HuH-7 (cell line): ENCODE measurements at regions not wholly inside any gene's neighbourhood (a gene's known extent, or its start where the extent isn't known, plus 50 kb on each side); places are given as distances from the start of the nearest gene placed in this dataset.
"Not testable (repeated sequence)": the region's sequence is repeated elsewhere in the genome, so short reads cannot be mapped to it uniquely, and the experiment has no call there.

Experiments
- DNase-seq: peaks from one replicate; pipeline ENCODE4 v3.0.0; 2011; ENCODE audit warnings: low spot score

GRCh38 chr13:57909833-57910232 lies 278.3 kb downstream of the PCDH17 start:
- DNase-seq = not testable (repeated sequence)

GRCh38 chr13:57918086-57918485 lies 286.5 kb downstream of the PCDH17 start:
- DNase-seq = no peak

DNA sequence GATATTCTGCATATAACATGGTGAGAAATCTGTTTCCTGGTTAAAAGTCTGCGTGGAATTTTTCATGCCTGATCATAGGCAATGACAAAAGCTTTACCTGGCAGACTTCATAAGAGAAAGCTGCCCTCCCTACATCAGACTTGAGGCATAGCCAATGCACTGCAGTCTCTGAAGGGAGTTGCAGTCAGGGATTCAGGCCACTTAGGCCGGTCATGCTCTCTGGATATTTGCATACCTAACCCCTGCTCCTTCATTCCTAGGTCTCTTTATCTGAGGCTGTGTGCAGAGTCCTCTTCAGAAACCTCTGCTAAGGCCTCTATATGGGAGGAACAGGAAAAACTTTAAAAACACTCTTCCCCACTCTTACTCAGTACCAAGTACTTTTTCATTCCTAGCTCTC lies 287.4 kb downstream of the PCDH17 start:
- DNase-seq = no peak

DNA sequence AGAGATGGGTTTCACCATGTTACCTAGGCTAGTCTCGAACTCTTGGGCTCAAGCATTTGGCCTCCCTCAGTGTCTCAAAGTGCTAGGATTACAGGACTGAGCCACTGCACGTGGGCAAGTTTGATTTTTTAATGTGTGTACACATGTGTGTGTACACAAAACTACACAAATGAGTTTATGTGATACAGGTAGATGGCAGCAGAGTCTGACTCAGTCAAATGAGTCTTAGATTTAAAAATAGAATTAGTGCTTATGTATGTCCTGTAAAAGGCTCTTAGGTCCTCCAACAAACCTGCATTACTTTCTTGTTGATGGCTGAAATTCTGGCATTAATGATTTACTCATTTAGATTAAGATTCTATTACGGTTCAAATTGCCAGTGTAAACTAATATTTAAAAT lies 293.7 kb downstream of the PCDH17 start:
- DNase-seq = no peak

DNA sequence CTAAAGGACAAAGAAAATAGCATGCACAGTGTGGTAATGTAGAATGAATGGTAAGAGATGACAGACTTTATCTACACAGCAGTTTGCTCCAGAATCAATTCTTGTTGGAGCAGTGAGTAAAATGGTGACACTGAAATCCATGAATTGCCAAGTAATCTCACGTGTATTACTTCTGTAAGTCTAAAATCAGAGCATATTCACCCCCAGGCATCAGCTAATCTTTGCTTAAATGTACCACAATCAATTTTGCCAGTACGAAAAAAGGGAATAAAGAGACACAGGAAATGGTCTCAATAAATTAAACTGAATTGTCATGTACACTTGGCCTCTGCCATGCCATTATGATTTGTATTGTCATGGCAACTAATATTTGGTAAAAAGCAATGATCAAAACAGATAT lies 294.2 kb downstream of the PCDH17 start:
- no peak for DNase-seq

GRCh38 chr13:57932061-57932460 lies 300.5 kb downstream of the PCDH17 start:
- no peak for DNase-seq

DNA sequence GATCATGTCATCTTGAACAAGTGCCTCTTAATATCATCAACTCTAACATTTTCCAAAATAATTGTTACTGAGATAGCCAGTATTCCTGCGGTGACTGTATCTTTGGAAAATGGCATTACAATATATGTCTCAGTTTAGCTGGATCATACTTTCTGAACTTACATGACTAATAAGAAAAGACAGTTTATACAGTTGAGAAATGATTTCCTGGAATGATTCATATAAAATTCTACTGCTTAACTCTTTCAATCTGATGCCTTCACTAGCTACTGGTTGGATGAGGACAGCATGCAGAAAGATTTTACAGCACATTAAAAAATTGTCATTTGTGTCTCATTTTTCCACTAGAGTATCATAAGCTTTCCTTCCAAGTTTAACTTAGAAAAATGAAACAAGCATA lies 302.1 kb downstream of the PCDH17 start:
- no peak for DNase-seq

DNA sequence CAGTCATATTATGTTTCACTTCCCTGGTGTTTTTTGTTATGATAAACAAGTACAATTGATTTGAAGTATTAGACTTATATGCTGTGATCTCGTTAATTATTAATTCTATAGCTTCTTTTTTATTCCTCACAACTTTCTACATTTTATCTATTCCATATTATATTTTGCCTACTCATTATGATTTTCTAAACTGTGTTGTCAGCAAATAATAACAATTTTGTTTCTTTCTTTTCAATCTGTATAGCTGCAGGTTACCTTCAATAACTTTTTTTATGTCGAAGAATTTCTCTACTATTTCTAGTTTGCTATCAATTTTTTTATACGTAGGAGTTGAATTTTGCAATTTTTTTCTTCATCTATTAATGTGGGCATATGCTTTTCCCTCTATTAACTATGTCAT lies 304.4 kb downstream of the PCDH17 start:
- DNase-seq = no peak

GRCh38 chr13:57946361-57946760 lies 314.8 kb downstream of the PCDH17 start:
- DNase-seq = no peak

DNA sequence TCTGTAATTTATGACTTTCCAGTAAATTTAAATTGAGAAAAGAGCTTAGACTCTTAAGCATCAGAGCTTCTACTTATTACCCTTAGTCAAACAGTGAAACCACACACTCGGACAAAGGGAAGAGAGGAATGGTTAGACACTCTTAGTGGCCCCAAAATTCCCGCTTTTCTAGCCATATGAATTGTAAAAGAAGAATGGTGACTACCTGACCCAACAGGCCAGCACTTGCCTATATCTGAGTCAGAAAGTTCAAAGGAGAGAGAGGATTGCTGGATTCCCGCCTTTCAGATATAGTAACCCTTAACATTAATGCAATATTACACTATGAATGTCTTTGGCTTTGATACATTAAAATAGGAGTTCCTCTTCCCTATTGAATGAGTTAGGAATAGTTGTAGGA lies 317.3 kb downstream of the PCDH17 start:
- DNase-seq = no peak

- DNase-seq = no peak
These were observed 338.4 kb downstream of the PCDH17 start for GRCh38 chr13:57969951-57970350.

DNA sequence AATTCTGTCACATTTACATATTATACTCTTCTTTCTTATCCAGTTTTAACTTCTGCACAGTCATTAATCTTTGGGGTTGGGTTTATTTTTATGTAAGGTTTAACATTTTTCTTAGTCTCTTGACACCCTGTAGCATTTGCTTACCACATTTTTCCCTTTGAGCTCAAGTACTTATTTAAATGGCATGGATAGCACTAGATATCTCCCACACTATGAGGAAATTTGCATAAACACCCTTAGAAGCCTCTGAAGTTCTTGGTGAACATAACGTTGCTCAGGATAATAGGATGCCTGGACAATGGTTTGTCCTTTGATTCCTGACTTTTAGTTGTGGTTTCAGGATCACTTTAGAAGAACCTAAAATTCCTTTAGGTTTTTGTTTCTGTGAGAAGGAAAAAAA lies 338.9 kb downstream of the PCDH17 start:
- DNase-seq = no peak

- DNase-seq = no peak
These were observed 351.2 kb downstream of the PCDH17 start for GRCh38 chr13:57982782-57983181.

DNA sequence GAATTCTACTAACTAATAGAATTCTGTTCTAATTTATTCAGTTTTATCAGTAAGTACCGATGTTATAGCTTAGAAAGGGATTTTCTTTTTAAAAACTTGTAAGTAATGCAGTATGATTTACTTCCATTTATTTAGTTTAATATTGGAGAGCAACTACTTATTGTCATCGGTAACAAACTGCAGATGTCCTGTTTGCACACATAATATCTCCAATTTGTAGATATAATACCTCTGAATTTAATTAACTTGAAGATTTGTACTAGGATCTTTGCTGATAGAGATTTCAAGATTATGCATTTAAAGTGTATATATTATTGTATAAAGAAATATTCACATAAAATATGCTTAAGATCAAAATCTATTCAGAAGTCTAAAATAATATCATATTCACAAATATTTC lies 356.7 kb downstream of the PCDH17 start:
- DNase-seq = no peak

GRCh38 chr13:57991041-57991440 lies 359.5 kb downstream of the PCDH17 start:
- DNase-seq = no peak

- no peak for DNase-seq
These were observed 360.9 kb downstream of the PCDH17 start for GRCh38 chr13:57992416-57992815.

- DNase-seq = no peak
These were observed 365.2 kb downstream of the PCDH17 start for GRCh38 chr13:57996717-57997116.

GRCh38 chr13:58004751-58005150 lies 373.2 kb downstream of the PCDH17 start:
- no peak for DNase-seq

GRCh38 chr13:58018020-58018419 lies 386.5 kb downstream of the PCDH17 start:
- DNase-seq = no peak

- DNase-seq = no peak
These were observed 387.3 kb downstream of the PCDH17 start for GRCh38 chr13:58018865-58019264.

GRCh38 chr13:58024103-58024502 lies 392.6 kb downstream of the PCDH17 start:
- no peak for DNase-seq

- no peak for DNase-seq
These were observed 394.3 kb downstream of the PCDH17 start for GRCh38 chr13:58025821-58026220.

DNA sequence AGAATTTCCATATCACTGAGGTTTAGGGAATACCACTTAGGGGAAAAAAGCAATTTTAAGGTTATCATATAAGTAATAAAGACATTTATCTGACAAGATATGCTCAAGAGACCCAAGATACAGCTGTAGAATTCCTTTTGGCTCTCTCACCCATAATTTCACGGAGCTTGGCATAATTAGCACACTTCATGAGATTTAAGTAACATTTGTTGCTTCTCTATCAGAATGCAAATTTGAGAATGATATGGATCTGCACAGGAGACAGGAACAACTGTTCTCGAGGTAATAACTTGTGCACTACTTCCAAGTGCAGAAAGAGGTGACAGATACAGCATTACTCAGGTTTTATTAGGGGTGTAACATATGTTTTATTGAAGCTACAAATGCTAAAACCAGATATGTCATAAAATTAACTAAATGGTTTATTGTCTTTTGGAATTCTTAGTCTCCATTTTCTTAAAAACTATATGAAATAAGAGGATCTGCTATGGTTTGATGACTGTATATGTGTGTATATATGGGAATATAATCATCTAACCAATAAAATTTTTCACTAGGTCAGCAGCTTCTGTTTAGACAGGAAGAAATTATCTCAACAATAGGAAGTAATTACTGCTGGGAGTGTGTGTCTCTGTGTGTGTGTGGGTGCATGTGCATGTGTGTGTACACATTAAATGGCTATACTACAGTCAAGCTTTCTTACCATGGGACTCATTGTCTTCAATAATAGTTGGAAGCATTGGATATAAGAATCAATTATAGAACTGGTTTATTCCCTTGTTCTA lies 401.3 kb downstream of the PCDH17 start:
- no peak for DNase-seq

GRCh38 chr13:58043971-58044370 lies 412.4 kb downstream of the PCDH17 start:
- DNase-seq = no peak
